HL-60/S4 treated with phorbol 12-myristate 13-acetate at 8.2 ng/mL for 4 days and 3 days (cell line): ENCODE measurements at regions not wholly inside any gene's neighbourhood (a gene's known extent, or its start where the extent isn't known, plus 50 kb on each side); places are given as distances from the start of the nearest gene placed in this dataset.

ENCODE experiments used
- in situ Hi-C: fragments of 300-500 bp; cut with MboI; formaldehyde crosslinking; loops from 2 replicates; pipeline ENCODE4 v1.15.0; 2022; ENCODE audit warnings: low sequenced_read_pairs

DNA sequence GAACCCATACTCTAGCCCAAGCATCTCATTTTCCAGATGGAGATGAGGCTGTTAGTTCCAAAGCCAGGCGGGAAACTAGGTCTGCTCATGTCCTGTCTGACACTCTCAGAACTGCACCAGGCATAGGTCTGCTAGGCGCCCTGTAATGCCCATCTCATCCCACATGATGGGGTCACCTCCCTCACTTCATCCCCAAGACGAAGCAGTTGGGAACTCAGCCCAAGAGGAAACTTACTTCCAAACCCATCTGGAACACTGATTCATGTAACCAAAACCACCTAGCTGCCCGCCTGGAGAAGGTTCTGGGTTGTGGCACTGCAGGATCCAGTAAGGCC, 84.0 kb upstream of the PRNP start:
- in situ Hi-C loops: loop anchor here (10.0 to 25.0 kb wide), 2 partner anchors 113 to 360 kb away; no protein-coding TSS in a partner anchor

DNA sequence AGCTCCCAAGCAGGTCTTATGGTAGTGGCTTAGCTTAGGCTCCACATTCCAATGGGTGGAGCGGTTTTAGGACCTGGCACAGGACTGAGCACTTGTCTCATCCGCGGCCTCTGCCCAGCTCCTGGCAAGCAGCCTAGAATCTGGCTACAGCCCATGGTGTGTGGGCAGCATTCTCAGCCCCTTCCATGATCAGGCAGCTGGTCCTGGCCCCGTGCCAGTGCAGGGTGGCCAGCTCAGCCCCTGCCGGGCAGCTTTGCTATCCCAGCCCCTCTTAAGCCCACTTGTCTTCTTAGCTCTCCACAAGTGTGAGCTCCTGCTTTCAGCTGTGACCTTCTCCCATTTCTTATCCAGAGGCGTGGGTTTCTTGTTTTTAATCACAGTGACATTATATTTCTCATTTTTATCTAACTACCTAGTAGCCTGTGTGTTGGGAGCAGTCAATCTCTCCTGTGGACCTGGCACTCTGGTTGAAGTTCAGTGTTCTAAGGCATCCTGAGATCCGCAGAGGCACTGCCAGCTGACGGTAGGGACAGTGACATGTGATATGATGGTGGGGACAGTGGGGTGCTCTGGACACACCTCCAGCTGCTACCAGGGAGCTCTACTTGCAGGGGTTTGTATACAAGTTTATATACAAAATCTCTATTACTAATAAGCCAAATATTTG, 84.5 kb upstream of the PRNP start:
- in situ Hi-C loops: loop anchor here (10.0 to 25.0 kb wide), 2 partner anchors 113 to 361 kb away; no protein-coding TSS in a partner anchor

DNA sequence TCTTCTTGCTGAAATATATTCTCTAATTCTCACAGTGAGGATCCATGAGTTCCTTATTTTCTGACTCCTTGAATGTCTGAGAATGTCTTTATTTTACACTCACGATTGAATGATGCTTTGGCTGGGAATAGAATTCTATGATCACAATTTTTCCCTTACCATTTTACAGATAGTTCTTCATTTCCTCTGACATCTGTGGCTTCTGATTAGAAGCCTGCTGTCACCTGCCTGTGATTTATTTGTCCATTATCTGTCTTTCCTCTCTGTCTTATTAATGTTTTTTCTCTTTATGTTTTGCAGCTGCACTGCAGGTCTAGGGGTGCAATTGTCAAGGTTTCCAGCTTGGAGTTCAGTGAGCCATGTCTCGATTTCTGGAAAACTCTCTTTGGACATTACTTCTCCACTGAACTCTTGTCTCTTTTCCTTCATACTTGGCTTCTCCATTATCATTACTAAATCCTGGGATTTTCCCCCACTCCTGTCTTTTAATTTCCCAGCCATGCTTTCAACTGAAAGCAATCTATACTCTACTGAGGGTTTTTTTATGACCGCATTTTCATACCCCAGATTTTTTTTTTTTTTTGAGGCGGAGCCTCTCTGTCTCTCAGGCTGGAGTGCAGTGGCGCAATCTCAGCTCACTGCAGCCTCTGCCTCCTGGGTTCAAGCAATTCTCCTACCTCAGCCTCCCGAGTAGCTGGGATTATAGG, 85.8 kb upstream of the PRNP start:
- in situ Hi-C loops: loop anchor here (10.0 to 25.0 kb wide), 2 partner anchors 114 to 362 kb away; no protein-coding TSS in a partner anchor

DNA sequence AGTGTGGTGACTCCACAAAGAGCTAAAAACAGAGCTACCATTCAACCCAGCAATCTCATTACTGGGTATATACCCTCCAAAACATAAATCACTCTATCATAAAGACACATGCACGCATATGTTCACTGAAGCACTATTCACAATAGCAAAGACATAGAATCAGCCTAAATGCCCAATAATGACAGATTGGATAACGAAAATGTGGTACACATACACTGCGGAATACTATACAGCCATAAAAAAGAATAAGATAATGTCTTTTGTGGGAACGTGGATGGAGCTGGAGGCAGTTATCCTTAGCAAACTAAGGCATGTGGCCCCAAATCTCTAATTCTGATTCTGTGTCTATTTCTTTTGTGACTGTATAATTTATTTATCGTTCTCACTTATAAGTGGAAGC, 89.0 kb upstream of the PRNP start:
- in situ Hi-C loops: no loop called here

DNA sequence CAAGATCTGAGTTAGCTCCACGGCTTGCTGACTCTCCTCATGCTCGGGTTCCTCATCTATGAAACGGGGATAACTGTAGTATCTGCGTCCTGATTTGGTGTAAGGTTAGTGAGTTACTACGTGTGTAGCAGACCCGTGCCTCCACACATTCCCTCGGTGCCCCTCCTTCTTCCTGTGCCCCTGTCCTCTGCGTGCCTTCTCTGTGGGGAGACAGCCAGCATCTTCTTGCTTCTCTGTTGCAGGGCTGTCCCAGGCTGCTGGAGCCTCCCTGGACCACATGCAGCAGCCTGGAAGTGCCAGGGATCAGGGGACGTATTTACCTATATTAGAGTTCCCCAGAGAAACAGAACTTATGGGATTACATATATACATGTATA, 93.1 kb upstream of the PRNP start:
- in situ Hi-C loops: no loop called here

DNA sequence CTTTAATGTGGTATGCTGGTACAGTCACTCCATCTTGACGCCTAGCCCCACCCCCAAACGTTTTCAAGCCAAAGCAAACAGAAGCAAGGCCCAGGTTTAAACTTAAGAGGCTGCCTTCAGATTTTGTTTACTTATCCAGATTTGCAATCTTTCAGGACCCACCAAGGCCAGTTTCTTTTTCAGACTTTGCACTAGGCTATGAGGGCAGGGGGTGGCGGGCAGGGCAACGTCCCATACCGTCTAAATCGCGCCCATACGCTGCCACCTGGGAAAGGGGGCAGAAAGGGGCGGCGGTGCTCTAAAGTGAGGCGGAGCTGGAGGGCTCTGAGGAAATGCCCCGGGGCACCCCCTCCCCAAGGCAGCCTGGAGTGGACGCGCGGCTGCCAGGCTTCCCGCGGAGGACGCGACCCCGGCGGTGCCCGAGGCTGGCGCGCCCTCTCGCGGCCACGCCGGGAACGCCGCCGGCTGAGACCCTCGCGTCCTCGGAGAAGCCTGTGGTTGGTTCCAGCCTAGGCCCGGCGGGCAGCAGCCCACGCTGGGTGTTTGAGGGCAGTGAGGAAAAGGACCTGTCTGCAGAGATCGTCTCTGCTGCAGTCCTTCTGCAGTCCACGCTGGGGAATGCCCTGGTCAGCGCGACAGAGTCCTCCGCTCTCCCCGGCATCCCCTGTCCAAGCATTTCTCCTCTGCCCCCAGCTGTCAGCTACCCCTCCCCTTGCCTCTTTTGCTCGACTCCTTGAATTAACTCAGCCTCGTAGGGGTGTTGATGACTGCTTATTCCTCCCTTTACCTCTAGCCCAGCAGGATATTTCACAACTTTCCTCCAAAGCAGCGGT, 93.7 kb upstream of the PRNP start:
- in situ Hi-C loops: no loop called here

DNA sequence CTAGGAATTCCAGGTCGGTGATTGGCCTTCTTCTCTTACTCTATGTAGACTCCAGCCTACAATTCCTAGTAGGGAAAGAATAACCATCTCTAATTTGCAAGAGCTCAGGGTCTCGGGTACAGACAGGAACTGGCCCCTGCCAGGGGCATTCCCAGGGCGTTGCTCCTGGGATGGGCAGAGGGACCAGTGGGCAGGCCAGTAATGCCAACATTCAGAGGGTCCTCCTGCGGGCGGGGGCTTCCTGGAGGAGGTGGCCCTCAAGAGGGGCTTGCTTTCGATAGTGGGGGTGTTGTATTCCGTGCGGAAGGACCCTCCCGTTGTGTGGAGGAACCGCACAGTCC, 94.3 kb upstream of the PRNP start:
- in situ Hi-C loops: no loop called here

DNA sequence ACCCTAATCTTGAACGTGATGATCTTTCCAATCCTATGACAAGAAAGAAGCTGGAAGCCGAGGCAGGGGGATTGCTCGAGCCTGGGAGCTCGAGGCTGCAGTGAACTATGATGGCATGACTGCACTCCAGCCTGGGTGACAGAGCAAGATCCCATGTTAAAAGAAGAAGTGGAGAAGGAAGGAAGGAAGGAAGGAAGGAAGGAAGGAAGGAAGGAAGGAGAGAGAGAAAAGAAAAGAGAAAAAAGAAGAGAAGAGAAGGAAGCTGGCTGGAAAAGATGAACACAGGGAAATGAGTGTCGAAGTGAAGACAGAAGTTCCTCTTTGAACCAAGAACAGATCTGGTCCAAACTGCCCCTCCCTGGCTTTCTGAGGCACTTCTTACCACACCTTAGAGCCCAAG, 100.5 kb upstream of the PRNP start:
- in situ Hi-C loops: no loop called here

DNA sequence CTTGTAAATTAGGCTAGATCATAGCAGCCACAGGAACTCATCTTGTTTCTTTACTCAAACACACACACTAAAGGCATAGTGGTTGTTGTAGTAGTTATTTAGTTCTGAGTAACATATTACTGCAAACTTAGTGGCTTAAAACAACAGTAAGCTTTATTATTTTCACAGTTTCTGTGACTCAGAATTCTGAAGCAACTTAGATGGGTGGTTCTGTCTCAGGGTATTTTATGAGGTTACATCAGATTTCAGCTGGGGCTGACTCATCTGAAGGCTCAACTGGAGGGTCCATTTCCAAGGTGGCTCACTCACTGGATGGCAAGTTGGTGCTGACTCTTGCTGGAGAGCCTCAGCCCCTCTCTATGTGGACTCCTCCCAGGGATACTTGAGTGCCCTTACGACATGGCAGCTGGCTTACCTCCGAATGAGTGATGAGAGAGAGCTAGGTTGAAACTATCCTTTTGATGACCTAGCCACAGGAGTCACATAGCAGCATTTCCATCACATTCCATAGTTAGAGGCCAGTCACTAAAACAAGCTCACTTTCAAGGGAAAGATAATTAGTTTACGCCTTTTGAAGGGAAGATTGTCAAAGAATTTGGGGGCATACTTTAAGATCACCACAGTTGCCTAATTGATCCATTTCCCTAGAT, 101.0 kb upstream of the PRNP start:
- in situ Hi-C loops: no loop called here

DNA sequence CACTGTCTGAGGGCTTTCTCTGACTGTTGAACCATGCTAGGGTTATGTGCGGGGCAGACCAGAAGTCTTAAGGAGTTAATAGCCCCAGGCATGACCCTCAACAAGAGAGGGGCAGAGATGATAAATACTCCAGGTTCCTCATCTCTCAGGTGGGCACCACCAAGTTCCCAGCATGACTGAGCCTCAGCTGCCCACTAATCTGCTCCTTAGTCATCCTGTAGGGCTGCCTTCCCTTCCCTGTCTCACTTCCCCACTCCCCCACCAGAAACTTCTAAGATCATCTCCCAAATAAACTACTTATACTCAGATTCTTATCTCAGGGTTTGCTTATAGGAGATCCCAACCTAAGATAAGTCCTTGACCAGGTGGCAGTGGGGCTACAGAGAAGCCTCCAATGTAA, 101.7 kb upstream of the PRNP start:
- in situ Hi-C loops: no loop called here

DNA sequence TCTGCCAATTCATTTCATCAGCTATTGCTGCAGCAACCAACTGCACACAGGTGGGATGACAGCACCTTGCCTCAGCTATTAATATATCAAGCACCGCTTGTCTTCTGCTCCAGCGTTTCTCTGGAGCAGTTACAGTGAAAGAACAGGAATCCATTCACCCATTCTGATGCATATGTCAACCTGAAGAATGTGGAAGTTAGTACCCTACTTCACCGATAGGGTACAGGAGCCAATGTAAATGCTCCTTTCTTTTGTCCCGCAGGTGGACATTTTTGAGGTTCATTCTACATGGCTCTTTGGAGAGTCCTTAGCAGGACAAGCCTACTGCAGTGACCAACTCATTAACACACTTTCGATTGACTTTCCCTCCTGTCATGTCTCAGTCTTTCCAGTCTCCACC, 104.4 kb upstream of the PRNP start:
- in situ Hi-C loops: no loop called here

DNA sequence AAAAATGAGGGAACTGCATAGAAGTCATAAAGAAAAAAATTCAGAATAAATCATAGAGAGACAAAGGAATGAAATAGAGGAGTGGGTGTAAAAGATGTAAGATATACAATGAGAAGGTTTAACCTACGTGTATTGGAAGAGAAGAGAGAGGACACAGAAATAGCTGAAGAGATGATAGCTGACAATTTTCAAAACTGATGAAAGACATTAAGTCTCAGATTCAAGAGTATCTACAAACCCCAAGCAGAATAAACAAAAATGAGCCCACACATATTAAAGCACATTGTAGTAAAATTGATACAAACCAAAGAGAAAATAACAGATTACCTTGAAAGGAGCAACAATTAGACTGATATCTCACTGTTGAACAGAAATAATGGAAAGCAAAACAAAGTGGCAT, 107.9 kb upstream of the PRNP start:
- in situ Hi-C loops: no loop called here

DNA sequence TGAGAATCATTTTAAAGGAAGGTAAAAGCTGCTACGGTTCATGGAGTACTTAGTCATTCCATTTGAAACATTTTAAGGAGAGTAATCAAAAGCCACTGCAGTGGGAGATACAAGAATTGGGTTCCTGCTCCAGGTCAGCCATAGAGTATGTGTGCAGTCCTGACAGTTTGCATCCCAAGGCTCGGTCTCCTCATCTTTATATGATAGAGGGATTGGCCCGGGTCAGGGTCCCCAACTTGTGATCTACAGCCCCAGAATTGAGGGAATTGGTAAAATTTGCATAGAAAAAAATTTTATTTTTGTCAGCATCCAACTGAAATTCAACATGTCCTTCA, 111.9 kb upstream of the PRNP start:
- in situ Hi-C loops: no loop called here

DNA sequence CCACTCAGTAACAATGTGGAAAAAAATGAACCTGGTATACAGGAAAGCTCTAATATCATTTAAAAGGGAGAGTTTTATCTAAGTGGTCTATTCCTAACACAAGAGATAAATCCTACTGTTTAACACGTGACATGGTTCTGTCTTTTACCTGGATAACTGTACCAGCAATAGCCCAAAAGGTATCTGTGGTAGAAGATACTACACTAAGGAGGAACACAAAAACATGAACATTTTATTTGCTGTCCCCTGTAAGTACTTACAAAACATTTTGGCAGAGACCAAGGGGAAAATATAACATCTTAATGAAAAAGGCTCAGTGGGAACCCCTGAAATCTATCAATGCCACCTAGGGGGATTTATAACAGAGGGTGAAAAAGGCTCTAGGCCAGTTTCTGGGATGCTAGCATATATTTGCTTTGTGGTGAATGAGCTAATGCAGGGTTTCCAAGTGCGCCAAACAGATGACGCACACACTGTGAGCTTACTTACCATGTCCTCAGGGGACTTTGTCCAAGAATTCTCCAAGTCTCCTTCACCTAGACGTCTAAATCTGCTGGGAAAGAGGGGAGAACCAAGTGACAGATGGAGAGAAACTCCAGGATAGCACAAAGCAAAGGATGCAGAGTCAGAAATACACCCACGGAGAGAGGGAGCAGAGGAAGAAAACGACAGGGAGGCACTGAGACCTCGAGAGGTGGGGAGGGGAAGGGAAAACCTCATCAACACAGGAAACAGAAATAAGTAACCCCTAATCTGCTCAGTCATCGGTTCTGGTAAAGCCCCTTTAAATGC, 112.5 kb upstream of the PRNP start:
- in situ Hi-C loops: no loop called here

DNA sequence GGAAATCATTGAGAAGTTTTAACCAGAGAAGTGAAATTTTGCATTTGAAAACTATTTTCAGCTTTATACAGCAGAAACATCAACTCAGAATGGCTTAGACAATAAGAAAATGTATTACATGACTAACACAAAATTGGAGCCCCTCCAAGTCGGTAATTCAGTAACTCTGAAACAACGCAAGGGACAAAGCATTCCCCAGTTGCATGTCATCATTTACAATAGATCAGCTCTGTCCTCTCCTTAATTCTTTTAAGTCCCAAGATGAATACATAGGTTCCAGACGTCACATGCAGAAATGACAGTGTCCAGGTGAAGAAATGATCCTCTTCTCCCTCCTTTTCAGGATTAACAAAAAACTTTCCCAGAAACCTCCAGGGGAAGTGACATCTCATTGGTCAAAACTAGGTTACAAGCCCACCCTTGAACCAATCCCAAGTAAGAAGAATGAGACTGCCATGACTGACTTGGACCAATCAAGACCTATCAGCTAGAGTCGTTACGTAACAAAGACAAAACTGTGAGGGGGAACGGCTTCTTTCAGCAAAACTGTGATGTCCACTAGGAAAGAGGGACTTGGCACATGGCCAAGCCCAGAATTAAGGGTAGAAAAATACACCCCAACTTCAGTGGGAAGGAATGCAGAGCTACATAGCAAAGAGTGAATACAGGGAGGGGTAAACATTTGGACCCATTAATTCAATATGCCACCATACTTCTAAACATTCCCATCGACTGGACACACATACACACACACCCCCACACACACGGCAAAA, 114.3 kb upstream of the PRNP start:
- in situ Hi-C loops: no loop called here

DNA sequence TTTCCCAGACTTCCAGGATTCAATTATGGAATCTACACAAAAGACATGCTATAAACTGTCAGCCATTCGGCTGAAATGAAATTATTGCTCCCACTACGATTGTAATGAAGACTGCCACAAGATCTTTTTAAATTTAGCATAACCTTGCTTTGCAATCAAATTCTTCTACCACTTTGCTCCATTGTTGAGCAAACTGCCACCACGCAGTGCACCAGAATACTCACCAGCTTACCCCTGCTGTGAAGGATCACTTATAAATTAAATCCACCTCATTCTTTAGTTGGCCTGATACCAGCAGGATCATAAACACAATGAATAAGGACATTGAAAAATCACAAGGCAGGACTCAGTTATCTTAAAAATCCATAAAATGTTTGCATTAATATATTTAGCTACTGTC, 116.4 kb upstream of the PRNP start:
- in situ Hi-C loops: no loop called here

DNA sequence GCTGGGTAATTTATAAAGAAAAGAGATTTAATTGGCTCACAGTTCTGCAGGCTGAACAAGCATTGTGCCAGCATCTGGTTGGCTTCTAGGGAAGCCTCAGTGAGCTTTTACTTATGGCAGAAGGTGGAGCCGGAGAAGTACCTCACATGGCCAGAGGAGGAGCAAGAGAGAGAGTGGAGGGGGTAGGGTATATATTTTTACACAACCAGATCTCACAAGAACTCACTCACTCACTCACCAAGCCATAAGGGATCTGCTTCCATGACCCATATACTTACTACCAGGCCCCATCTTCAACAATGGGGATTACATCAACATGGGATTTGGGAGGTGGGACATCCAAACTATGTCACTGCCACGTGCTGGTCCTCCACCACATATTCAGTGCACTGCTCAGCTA, 117.2 kb upstream of the PRNP start:
- in situ Hi-C loops: no loop called here

DNA sequence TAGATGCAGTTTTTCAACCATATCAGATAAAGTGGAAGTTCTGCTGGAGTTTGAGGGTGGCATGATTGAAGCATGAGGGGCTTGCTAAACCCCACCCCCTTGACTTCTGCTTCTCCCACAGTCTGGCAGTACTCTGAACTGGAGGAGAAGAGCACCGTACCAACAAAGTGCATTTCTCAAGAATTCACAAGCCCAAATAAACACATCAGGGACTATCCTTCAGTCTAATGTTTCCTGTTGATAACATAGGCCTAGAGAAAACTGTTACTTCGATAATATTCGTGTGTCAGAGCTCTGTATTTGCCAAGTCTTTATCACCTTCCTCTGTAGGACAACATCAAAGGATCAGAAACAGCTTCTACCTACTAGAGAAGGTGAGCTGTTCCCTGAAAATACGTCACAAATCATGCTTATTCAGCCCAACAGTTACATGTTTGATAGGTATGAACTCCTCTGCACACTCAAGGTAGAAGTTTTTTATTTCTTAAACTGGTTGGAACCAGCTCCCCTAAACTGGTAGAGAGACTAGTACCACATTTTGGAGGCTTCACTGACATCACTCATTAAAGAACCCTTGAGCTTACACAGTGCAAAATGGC, 117.8 kb upstream of the PRNP start:
- in situ Hi-C loops: no loop called here

DNA sequence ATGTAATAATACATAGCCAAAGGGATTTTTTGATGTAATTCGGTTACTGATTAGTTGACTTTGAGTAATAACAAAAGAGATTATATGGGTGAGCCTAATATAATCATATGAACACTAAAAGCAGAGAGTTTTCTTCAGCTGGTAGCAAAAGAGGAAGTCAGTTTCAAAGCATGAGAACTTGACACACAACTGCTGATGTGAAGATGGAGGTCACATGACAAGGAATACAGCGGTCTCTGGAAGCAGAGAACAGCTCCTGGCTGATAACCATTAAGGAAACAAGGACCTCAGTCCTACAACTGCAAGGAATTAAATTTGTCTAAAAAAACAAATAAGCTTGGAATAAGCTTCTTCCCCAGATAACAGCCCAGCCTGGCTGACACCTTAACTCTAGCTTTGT, 119.1 kb upstream of the PRNP start:
- in situ Hi-C loops: no loop called here

DNA sequence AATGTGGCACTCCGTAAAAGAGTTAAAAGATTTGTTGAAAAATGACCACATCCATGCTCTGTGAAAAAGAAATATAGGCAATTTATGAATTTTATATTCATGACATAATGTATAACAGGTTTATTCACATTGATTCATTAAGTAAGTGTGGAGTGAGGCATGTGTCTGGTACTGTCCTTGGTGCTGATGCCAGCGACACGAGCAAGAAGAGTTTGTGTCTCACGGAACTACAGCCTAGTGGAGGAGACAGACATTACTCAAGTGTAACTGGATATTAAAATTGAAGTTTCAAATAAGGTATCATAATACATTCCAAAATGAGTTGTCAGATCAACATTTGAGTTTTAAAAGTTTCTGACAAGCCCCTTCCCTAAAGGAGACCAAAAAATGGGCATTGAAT, 122.7 kb upstream of the PRNP start:
- in situ Hi-C loops: no loop called here
